ENCODE measurements at regions not wholly inside any gene's neighbourhood (a gene's known extent, or its start where the extent isn't known, plus 50 kb on each side); places are given as distances from the start of the nearest gene placed in this dataset.

DNA sequence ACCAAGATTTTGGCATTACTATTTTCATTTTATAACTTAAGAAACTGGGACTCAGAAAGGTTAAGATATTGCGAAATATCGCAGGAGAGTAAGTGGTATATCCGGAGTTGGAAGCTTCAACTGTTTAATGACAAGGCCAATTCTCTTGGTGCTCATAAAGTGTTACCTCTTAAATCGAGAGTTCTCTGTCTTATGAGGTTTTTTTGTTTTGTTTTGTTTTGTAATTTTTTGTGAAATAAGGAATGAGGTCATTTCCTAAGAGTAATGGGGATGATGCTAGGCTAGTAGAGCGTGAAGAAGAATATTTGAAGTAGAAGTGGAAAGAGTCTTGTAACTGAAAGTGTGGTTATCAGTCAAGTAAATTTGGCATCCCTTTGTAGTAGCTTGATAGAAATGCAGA is 183.2 kb upstream of the DAB2 start:
- ATAC-seq (no peak), DNase-seq (ENCODE audit: low read depth in 1 of 2, low spot score in 1 of 2) (no peak), FAIRE-seq (no peak)
- H3K27ac ChIP-seq = no peak overlapping the region
- H3K4me3 ChIP-seq = no peak overlapping the region
- 85% methylated on average over 5 of the region's 5 CpGs for WGBS (ENCODE audit: missing lambda C conversion rate)
- CTCF ChIA-PET = interaction anchor here (0.6 to 1.8 kb wide), 4 partner anchors 9 to 1128 kb away, joined by 3 to 6 read pairs (median 3); no protein-coding TSS in a partner anchor
- TF ChIP-seq SREBF2 (IDR thresholded peaks at IDR 0.05) (no peak), CEBPB (IDR thresholded peaks at IDR 0.05) (peak; percentile 57 to 78; a peak in 3 of 4 replicates), CHD4 (IDR thresholded peaks at IDR 0.05; ENCODE audit: borderline replicate concordance) (no peak)
- POLR2A ChIA-PET = no interaction called here
- H3K4me2 ChIP-seq = no peak overlapping the region
- H3K9me3 ChIP-seq = no peaks in the 10 kb centered on the region; the same call in 2 of the 3 replicates
- H3K4me1 ChIP-seq = peaks cover 20% of the 10 kb centered on the region

DNA sequence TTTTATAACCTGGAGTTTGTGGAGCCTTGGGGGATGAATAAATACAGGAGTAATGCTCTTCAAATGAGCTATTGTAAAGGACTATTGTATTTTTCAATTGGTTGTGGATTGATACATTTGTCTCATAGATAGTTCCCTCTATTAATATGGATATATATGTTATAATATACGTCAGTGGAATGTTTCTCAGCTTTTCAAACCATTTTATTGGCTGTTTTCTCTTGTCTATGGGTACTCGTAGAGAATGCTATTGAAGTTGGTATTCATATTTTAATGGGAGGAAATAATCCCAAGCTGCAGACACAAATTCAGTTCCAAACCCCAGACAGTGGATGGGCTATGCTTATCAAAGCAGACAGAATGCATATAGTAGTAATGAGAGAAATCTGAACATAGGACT is 181.8 kb upstream of the DAB2 start:
- 65% methylated on average over 2 of the region's 2 CpGs for WGBS (ENCODE audit: missing lambda C conversion rate)
- POLR2A ChIA-PET = interaction anchor here (0.8 to 1.0 kb wide), 2 partner anchors 94 to 1073 kb away, joined by 3 read pairs; partner anchors contain the start of gene PTGER4
- Histone ChIP-seq H3K4me1 (peaks cover 20% of the 10 kb centered on the region), H3K4me2 (peak overlapping the region; percentile 61), H3K4me3 (no peak overlapping the region), H3K9me3 (no peaks in the 10 kb centered on the region; the same call in 2 of the 3 replicates), H3K27ac (peak overlapping the region; percentile 25 to 43)
- ATAC-seq (no peak; a peak in 1 of 6 replicates), FAIRE-seq (no peak), DNase-seq (ENCODE audit: low read depth in 1 of 2, low spot score in 1 of 2) (no peak)
- TF ChIP-seq ESRRA (IDR thresholded peaks at IDR 0.05; ENCODE audit: borderline replicate concordance, low read length) (no peak), FOSB (CRISPR knock-in tag; IDR thresholded peaks at IDR 0.05) (no peak), EHF (CRISPR knock-in tag; IDR thresholded peaks at IDR 0.05) (no peak), NFE2L2 (conservative IDR thresholded peaks at IDR 0.05; ENCODE audit: low read length) (no peak), ZSCAN20 (CRISPR knock-in tag; IDR thresholded peaks at IDR 0.05) (no peak), RARB (CRISPR knock-in tag; IDR thresholded peaks at IDR 0.05) (no peak), PHF8 (IDR thresholded peaks at IDR 0.05; ENCODE audit: borderline replicate concordance, low read depth) (no peak), CHD2 (IDR thresholded peaks at IDR 0.05; ENCODE audit: low read length, partially characterized antibody) (no peak)
- CTCF ChIA-PET = interaction anchor here (1.0 to 1.4 kb wide), 2 partner anchors 37 to 107 kb away, joined by 3 to 4 read pairs; no protein-coding TSS in a partner anchor

DNA sequence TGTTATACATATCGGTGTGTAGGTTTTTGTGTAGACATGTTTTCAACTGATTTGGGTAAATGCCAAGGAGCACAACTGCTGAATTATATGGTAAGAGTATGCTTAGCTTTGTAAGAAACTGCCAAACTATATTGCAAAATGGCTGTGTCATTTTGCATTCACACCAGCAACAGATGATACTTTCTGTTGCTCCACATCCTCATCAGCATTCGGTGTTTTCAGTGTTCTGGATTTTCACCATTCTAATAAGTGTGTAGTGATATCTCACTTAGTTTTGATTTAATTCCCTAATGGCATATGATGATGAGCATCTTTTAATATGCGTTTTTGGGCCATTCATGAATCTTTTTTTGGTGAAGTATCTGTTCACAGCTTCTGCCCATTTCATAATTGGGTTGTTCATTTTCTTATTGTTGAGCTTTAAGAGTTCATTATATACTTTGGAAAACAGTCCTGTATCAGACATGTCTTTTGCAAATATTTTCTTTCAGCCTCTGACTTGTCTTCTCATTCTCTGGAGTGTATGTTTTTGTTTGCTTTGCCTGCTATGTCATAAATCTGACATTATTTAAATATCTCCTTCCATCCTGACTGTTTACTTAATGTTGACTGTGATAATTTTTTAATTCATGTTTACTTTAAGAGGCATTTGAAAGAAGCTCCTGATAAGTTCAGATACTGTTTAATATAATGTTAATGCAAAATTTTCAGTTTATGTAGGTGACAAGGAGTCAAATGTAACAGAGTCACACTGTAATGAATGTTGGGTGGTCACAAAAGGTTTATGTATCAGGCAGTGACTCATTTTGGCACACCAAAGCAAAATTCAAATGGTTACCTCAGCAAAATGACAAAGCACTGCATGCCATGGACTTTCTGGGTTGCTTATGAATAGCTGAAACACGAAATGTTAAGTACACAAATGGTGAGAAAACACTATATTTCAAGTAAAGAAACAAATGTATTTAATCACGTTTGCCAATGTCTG is 181.1 kb upstream of the DAB2 start:
- 35% methylated on average over 5 of the region's 5 CpGs for WGBS (ENCODE audit: missing lambda C conversion rate)
- Histone ChIP-seq H3K27ac (peak overlapping the region; percentile 25 to 55), H3K9me3 (no peaks in the 10 kb centered on the region; the same call in 2 of the 3 replicates), H3K4me1 (peaks cover 20% of the 10 kb centered on the region), H3K4me2 (peak overlapping the region; percentile 61), H3K4me3 (no peak overlapping the region)
- peak; percentile 80 for FAIRE-seq
- peak; percentile 62 to 86; a peak in 4 of 6 replicates for ATAC-seq
- ChIA-PET POLR2A (interaction anchor here (0.8 to 1.0 kb wide), 2 partner anchors 95 to 1074 kb away, joined by 3 read pairs; partner anchors contain the start of gene PTGER4), CTCF (interaction anchor here (1.0 kb wide), 1 partner anchor 108 kb away, joined by 4 read pairs; no protein-coding TSS in a partner anchor)
- DNase-seq (ENCODE audit: low read depth in 1 of 2, low spot score in 1 of 2) = peak; percentile 9 to 74
- TF ChIP-seq FOSL2 (IDR thresholded peaks at IDR 0.05) (0 out of 2 replicates have a peak, but pooled peaks have one; percentile 54), FOSL2 (CRISPR knock-in tag; IDR thresholded peaks at IDR 0.05) (peak; percentile 76), KDM1A (IDR thresholded peaks at IDR 0.05; ENCODE audit: low read depth) (no peak), JUNB (IDR thresholded peaks at IDR 0.05) (peak; percentile 74), GATA3 (IDR thresholded peaks at IDR 0.05; ENCODE audit: borderline replicate concordance) (peak; percentile 67), MAFK (IDR thresholded peaks at IDR 0.05; ENCODE audit: partially characterized antibody) (peak; percentile 87), POLR2AphosphoS2 (conservative IDR thresholded peaks at IDR 0.05; ENCODE audit: low read length) (no peak)
- TF ChIP-seq, protein P1, sequence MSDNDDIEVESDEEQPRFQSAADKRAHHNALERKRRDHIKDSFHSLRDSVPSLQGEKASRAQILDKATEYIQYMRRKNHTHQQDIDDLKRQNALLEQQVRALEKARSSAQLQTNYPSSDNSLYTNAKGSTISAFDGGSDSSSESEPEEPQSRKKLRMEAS (IDR thresholded peaks at IDR 0.05) = peak; percentile 50; the same call in 1 of the 2 replicates

DNA sequence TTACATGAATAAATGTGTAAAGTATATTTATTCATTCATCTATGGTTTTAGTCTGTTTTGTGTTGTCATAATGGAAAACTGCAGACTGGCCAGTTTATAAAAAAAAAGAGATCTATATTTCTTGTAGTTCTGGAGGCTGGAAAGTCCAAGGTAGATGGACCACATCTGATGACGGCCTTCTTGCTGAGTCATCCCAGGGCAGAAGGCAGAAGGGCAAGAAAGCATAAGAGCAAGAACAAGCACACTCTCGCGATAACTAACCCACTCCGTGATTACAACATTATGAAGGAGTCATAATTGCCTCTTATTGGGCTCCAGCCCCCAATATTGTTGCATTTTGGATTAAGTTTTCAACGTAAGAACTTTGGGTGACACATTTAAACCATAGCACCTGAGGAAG is 180.4 kb upstream of the DAB2 start:
- CTCF ChIA-PET = no interaction called here
- FAIRE-seq = no peak
- peak overlapping the region; percentile 17 to 55; a peak in 5 of 6 replicates for H3K27ac ChIP-seq
- DNase-seq (ENCODE audit: low read depth in 1 of 2, low spot score in 1 of 2) = peak in 1 of 2 experiments; percentile 17
- peaks cover 23% of the 10 kb centered on the region for H3K4me1 ChIP-seq
- ATAC-seq = no peak
- 87% methylated on average over 5 of the region's 5 CpGs for WGBS (ENCODE audit: missing lambda C conversion rate)
- H3K9me3 ChIP-seq = no peaks in the 10 kb centered on the region; the same call in 2 of the 3 replicates
- POLR2A ChIA-PET = no interaction called here
- no peak overlapping the region; the same call in 2 of the 3 replicates for H3K4me2 ChIP-seq
- H3K4me3 ChIP-seq = no peak overlapping the region
- TF ChIP-seq CHD4 (IDR thresholded peaks at IDR 0.05; ENCODE audit: borderline replicate concordance) = no peak
- TF ChIP-seq EHMT2 (IDR thresholded peaks at IDR 0.05; ENCODE audit: low read depth) = no peak
- peak; percentile 76 for TF ChIP-seq MAFK (IDR thresholded peaks at IDR 0.05; ENCODE audit: partially characterized antibody)
- no peak for TF ChIP-seq RARB (CRISPR knock-in tag; IDR thresholded peaks at IDR 0.05)
- TF ChIP-seq, protein P2, sequence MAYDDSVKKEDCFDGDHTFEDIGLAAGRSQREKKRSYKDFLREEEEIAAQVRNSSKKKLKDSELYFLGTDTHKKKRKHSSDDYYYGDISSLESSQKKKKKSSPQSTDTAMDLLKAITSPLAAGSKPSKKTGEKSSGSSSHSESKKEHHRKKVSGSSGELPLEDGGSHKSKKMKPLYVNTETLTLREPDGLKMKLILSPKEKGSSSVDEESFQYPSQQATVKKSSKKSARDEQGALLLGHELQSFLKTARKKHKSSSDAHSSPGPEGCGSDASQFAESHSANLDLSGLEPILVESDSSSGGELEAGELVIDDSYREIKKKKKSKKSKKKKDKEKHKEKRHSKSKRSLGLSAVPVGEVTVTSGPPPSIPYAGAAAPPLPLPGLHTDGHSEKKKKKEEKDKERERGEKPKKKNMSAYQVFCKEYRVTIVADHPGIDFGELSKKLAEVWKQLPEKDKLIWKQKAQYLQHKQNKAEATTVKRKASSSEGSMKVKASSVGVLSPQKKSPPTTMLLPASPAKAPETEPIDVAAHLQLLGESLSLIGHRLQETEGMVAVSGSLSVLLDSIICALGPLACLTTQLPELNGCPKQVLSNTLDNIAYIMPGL (CRISPR knock-in tag; IDR thresholded peaks at IDR 0.05; ENCODE audit: borderline replicate concordance) = no peak
- TF ChIP-seq, protein P3, sequence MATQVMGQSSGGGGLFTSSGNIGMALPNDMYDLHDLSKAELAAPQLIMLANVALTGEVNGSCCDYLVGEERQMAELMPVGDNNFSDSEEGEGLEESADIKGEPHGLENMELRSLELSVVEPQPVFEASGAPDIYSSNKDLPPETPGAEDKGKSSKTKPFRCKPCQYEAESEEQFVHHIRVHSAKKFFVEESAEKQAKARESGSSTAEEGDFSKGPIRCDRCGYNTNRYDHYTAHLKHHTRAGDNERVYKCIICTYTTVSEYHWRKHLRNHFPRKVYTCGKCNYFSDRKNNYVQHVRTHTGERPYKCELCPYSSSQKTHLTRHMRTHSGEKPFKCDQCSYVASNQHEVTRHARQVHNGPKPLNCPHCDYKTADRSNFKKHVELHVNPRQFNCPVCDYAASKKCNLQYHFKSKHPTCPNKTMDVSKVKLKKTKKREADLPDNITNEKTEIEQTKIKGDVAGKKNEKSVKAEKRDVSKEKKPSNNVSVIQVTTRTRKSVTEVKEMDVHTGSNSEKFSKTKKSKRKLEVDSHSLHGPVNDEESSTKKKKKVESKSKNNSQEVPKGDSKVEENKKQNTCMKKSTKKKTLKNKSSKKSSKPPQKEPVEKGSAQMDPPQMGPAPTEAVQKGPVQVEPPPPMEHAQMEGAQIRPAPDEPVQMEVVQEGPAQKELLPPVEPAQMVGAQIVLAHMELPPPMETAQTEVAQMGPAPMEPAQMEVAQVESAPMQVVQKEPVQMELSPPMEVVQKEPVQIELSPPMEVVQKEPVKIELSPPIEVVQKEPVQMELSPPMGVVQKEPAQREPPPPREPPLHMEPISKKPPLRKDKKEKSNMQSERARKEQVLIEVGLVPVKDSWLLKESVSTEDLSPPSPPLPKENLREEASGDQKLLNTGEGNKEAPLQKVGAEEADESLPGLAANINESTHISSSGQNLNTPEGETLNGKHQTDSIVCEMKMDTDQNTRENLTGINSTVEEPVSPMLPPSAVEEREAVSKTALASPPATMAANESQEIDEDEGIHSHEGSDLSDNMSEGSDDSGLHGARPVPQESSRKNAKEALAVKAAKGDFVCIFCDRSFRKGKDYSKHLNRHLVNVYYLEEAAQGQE (IDR thresholded peaks at IDR 0.05) = no peak
- TF ChIP-seq NFE2L2 (conservative IDR thresholded peaks at IDR 0.05; ENCODE audit: low read length) = peak; percentile 62
